GM19351 (cell line): ENCODE measurements at regions not wholly inside any gene's neighbourhood (a gene's known extent, or its start where the extent isn't known, plus 50 kb on each side); places are given as distances from the start of the nearest gene placed in this dataset.

Source experiments
- ATAC-seq: cut with Tn5 transposase; IDR thresholded peaks from one replicate; pipeline ENCODE4 v1.9.1; 2021; ENCODE audit warnings: mild to moderate bottlenecking, moderate library complexity; ENCODE audit not compliant: unreplicated experiment

- ATAC-seq, result no peak
These were observed 53.5 kb upstream of the FLT1 start for GRCh38 chr13:28548468-28548867.

DNA sequence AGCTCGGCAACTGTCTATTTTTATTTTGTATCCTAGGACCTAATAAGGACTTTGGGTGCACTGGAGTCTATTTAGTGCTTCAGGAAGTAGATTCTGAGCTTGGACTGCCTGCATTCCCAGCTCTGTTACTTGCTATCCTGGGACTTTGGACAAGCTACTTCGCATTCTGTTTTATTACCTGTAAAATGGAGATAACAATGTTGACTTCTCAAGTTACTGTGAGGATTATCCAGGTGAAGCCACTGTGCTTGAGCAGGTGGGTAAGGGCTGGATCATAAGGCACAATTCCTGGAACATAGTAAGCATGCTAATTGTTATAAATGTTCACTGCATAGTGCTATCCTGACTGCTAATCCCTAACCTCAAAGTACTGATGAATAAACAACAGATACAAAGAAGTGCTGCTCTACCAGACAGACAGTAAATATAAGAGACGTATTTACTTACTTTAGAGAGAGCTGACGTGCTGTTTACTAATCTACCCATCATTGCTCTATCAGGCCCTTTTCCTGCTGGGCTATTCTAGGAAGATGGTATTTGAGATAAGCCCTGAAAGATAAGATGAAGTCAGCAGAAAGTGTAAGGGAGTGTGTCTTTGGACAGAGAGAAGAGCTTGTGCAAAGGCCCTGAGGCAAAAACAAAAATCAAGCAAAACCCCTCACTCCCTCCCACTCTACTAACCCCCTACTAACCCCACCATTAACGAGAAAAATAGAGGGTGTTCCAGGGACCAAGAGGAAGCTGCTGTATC lies 50.8 kb upstream of the FLT1 start:
- no peak for ATAC-seq
